ENCODE measurements at regions not wholly inside any gene's neighbourhood (a gene's known extent, or its start where the extent isn't known, plus 50 kb on each side); places are given as distances from the start of the nearest gene placed in this dataset.

- no peak for TF ChIP-seq CTCF (conservative IDR thresholded peaks at IDR 0.05; ENCODE audit: low read depth, low read length)
Observed at GRCh38 chr6:163806755-163807499, 392.4 kb downstream of the QKI start.

GRCh38 chr6:163804991-163805390 lies 390.5 kb downstream of the QKI start:
- Histone ChIP-seq H2AFZ (ENCODE audit: low read depth) (no peak overlapping the region), H3K4me3 (IDR thresholded peaks at IDR 0.05; ENCODE audit: insufficient read depth, low read depth, low read length) (no peak overlapping the region), H3K36me3 (ENCODE audit: insufficient read depth) (no peaks in the 10 kb centered on the region), H3K9ac (no peak overlapping the region), H3K79me2 (ENCODE audit: insufficient read depth, low read depth) (no peaks in the 10 kb centered on the region), H4K20me1 (ENCODE audit: insufficient read depth) (no peaks in the 10 kb centered on the region), H3K27me3 (ENCODE audit: insufficient read depth, low read depth) (no peaks in the 10 kb centered on the region), H3K4me1 (ENCODE audit: low read depth, poor library complexity, severe bottlenecking) (no peaks in the 10 kb centered on the region), H3K27ac (no peak overlapping the region), H3K4me2 (no peak overlapping the region)
- TF ChIP-seq CTCF (conservative IDR thresholded peaks at IDR 0.05; ENCODE audit: low read depth, low read length): no peak

More at GRCh38 chr6:163806755-163807499, 392.4 kb downstream of the QKI start:
- H3K4me2 ChIP-seq: no peak overlapping the region
- H3K36me3 ChIP-seq (ENCODE audit: insufficient read depth): no peaks in the 10 kb centered on the region
- H2AFZ ChIP-seq (ENCODE audit: low read depth): no peak overlapping the region
- no peak overlapping the region for H3K27ac ChIP-seq
- no peak overlapping the region for H3K4me3 ChIP-seq (IDR thresholded peaks at IDR 0.05; ENCODE audit: insufficient read depth, low read depth, low read length)
- H3K4me1 ChIP-seq (ENCODE audit: low read depth, poor library complexity, severe bottlenecking): no peaks in the 10 kb centered on the region
- H4K20me1 ChIP-seq (ENCODE audit: insufficient read depth): no peaks in the 10 kb centered on the region
- H3K79me2 ChIP-seq (ENCODE audit: insufficient read depth, low read depth): no peaks in the 10 kb centered on the region
- H3K27me3 ChIP-seq (ENCODE audit: insufficient read depth, low read depth): no peaks in the 10 kb centered on the region
- no peak overlapping the region for H3K9ac ChIP-seq

GRCh38 chr6:163802267-163802666 lies 387.7 kb downstream of the QKI start:
- H3K9ac ChIP-seq: no peak overlapping the region
- TF ChIP-seq CTCF (conservative IDR thresholded peaks at IDR 0.05; ENCODE audit: low read depth, low read length): no peak
- no peak overlapping the region for H2AFZ ChIP-seq (ENCODE audit: low read depth)
- H3K36me3 ChIP-seq (ENCODE audit: insufficient read depth): no peaks in the 10 kb centered on the region
- H3K79me2 ChIP-seq (ENCODE audit: insufficient read depth, low read depth): no peaks in the 10 kb centered on the region
- H3K27me3 ChIP-seq (ENCODE audit: insufficient read depth, low read depth): no peaks in the 10 kb centered on the region
- H3K27ac ChIP-seq: no peak overlapping the region
- H3K4me2 ChIP-seq: no peak overlapping the region
- H3K4me3 ChIP-seq (IDR thresholded peaks at IDR 0.05; ENCODE audit: insufficient read depth, low read depth, low read length): no peak overlapping the region
- H3K4me1 ChIP-seq (ENCODE audit: low read depth, poor library complexity, severe bottlenecking): no peaks in the 10 kb centered on the region
- H4K20me1 ChIP-seq (ENCODE audit: insufficient read depth): no peaks in the 10 kb centered on the region

- H4K20me1 ChIP-seq (ENCODE audit: insufficient read depth): no peaks in the 10 kb centered on the region
- no peak for TF ChIP-seq CTCF (conservative IDR thresholded peaks at IDR 0.05; ENCODE audit: low read depth, low read length)
- H3K27me3 ChIP-seq (ENCODE audit: insufficient read depth, low read depth): no peaks in the 10 kb centered on the region
Observed at GRCh38 chr6:163797296-163797845, 382.9 kb downstream of the QKI start.

More at GRCh38 chr6:163797296-163797845, 382.9 kb downstream of the QKI start:
- Histone ChIP-seq H3K36me3 (ENCODE audit: insufficient read depth) (no peaks in the 10 kb centered on the region), H3K79me2 (ENCODE audit: insufficient read depth, low read depth) (no peaks in the 10 kb centered on the region), H3K9ac (no peak overlapping the region), H3K27ac (no peak overlapping the region), H3K4me2 (no peak overlapping the region), H2AFZ (ENCODE audit: low read depth) (no peak overlapping the region), H3K4me1 (ENCODE audit: low read depth, poor library complexity, severe bottlenecking) (no peaks in the 10 kb centered on the region), H3K4me3 (IDR thresholded peaks at IDR 0.05; ENCODE audit: insufficient read depth, low read depth, low read length) (no peak overlapping the region)
